HG02642 (cell line): ENCODE measurements at regions not wholly inside any gene's neighbourhood (a gene's known extent, or its start where the extent isn't known, plus 50 kb on each side); places are given as distances from the start of the nearest gene placed in this dataset.
"Not testable (repeated sequence)": the region's sequence is repeated elsewhere in the genome, so short reads cannot be mapped to it uniquely, and the experiment has no call there.

ENCODE experiments used
- ATAC-seq: cut with Tn5 transposase; IDR thresholded peaks from one replicate; pipeline ENCODE4 v1.9.1; 2021; ENCODE audit warnings: mild to moderate bottlenecking; ENCODE audit not compliant: unreplicated experiment, poor library complexity

GRCh38 chr5:177863822-177864446 is 81.2 kb upstream of the FAM153A start:
- not testable (repeated sequence) for ATAC-seq

DNA sequence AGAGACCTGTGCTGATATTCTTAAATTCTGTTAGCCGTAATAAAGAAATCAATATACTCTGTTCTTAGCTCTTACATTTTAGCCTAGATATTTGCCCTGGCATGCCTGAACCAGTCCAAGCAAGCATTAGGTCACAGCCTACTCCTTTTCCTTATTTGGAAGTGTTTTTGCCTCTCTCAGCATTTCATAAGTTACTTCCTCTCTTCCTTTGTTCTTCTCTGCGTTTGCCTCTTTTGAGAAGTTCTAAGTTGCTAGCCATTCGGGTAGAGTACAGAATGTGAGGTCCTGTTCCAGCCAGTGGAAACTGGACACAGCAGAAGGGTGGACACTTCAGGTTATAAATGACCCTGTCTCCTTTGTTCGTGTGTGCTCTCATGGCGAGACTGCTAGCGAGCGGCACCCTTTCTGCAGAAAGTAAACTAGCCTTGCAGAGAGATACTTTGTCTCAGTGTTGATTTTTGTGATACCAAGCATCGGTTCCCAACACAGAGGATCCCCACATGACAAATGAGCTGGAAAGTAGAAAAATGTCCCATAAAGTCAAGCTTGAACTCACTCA is 75.0 kb upstream of the FAM153A start:
- ATAC-seq: not testable (repeated sequence)

DNA sequence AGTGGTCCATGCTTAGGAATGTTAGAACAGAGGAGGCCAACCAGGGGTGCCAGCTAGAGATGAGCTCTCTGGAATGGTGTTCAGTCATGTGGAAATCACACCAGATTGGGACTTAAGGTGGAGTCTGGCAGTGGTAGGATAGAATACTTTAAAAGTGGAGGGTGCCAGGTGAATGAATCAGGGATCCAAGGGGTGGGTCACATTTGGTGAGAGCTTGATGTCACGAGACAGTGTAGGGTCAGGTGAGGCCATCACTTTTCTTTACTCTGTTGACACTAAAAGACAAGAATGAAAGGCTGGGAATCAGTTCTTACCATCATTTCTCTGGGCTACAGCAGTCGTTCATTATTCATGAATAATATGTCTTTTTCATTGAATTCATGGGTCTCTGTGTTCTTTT is 73.8 kb upstream of the FAM153A start:
- not testable (repeated sequence) for ATAC-seq

DNA sequence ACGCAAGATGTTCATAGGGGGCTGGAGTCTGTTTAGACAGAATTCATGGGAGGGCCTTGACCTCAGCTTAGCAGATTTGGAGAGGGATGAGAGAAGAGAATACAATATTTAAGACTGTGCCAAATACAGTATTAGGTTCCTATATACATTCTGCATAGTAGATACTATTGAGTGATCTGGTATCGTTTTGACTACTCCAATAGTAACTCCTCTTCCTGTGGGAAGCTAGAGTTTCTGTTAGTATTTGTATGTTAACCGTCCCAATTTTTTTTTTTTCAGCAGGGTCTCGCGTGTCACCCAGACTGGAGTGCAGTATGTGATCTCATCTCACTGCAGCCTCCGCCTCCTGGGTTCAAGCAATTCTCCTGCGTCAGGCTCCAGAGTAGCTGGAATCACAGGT is 65.2 kb upstream of the FAM153A start:
- not testable (repeated sequence) for ATAC-seq

DNA sequence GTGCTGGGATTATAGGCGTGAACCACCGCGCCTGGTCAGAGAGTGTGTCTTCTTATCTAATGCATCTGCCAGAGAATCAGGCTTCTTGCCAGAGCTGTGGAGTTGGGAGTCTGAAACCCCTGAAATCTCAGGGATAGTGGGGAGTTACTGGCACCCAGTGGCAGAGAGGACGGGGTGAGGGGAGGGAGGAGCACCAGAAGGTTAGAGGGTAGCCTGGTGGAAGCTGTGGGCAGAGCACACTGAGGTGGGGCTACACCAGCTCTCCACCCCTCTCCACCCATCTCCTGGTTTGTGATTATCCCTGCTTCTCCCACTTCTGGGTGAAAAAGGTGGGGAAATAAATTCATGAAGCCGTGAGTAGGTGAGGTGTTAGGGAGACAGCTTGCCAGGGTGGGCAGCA is 63.9 kb upstream of the FAM153A start:
- not testable (repeated sequence) for ATAC-seq

DNA sequence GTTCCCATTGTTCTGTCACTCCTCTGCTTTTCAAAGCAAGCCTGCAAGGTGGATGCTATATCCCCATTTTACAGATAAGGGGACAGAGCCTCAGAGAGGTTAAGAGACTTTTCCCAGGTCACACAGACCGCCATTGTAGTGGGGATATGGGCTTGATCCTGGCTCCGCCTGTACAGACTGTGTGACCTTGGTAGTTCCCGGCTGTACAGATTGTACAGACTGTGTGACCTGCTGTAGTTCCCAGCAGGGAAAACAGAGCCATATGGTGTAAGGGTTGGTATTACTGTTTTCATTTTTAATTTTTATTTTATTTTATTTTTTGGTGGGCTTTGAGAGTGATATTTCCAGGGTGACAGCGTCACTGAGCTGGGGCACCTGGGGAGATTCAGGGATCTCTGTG is 63.2 kb upstream of the FAM153A start:
- not testable (repeated sequence) for ATAC-seq

- ATAC-seq: not testable (repeated sequence)
Measured at GRCh38 chr5:177836191-177836590, 53.5 kb upstream of the FAM153A start.
